ENCODE measurements at regions not wholly inside any gene's neighbourhood (a gene's known extent, or its start where the extent isn't known, plus 50 kb on each side); places are given as distances from the start of the nearest gene placed in this dataset.

GRCh38 chr6:85394199-85394598, 55.7 kb upstream of the NT5E start:
- TF ChIP-seq CTCF (IDR thresholded peaks at IDR 0.05) = no peak
- TF ChIP-seq POLR2A (IDR thresholded peaks at IDR 0.05) = no peak
- TF ChIP-seq EP300 (IDR thresholded peaks at IDR 0.05) = no peak
